ENCODE measurements at regions not wholly inside any gene's neighbourhood (a gene's known extent, or its start where the extent isn't known, plus 50 kb on each side); places are given as distances from the start of the nearest gene placed in this dataset.

DNA sequence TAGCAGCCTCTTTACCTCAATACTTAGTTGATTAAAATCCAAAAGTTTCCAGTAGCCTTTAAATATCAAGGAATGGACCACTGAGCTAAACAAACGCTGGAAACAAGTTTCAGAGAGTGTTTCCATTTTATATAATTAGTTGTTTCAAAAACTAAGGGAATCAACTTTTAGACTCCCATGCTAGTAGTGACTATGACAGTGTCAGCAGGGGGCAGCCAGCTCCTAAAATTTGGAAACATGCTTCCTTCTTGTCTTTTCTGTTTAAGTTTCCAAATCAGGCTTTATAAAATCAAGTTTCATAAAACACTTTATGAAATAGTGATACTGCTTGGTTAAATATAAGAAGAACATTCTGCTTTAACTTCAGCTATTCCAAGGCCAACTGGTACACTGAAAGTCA lies 138.2 kb upstream of the TMEM229A start:
- TF ChIP-seq, protein P1, sequence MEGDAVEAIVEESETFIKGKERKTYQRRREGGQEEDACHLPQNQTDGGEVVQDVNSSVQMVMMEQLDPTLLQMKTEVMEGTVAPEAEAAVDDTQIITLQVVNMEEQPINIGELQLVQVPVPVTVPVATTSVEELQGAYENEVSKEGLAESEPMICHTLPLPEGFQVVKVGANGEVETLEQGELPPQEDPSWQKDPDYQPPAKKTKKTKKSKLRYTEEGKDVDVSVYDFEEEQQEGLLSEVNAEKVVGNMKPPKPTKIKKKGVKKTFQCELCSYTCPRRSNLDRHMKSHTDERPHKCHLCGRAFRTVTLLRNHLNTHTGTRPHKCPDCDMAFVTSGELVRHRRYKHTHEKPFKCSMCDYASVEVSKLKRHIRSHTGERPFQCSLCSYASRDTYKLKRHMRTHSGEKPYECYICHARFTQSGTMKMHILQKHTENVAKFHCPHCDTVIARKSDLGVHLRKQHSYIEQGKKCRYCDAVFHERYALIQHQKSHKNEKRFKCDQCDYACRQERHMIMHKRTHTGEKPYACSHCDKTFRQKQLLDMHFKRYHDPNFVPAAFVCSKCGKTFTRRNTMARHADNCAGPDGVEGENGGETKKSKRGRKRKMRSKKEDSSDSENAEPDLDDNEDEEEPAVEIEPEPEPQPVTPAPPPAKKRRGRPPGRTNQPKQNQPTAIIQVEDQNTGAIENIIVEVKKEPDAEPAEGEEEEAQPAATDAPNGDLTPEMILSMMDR (IDR thresholded peaks at IDR 0.05): no peak
- no peak for TF ChIP-seq POLR2A (IDR thresholded peaks at IDR 0.05)
- TF ChIP-seq EP300 (IDR thresholded peaks at IDR 0.05): no peak
- TF ChIP-seq POLR2AphosphoS5 (IDR thresholded peaks at IDR 0.05): no peak

All from suprapubic skin (tissue), 4 donors.